IPS-NIHi11 (cell line): ENCODE measurements at regions not wholly inside any gene's neighbourhood (a gene's known extent, or its start where the extent isn't known, plus 50 kb on each side); places are given as distances from the start of the nearest gene placed in this dataset.
"Not testable (repeated sequence)": the region's sequence is repeated elsewhere in the genome, so short reads cannot be mapped to it uniquely, and the experiment has no call there.

ENCODE experiments used
- DNase-seq: peaks from one replicate; pipeline ENCODE4 v3.0.0; 2012; ENCODE audit warnings: mixed read lengths, low spot score

- DNase-seq: no peak
These were observed 61.5 kb upstream of the UNC93A start for GRCh38 chr6:167229586-167229985.

- DNase-seq: no peak
These were observed 60.8 kb upstream of the UNC93A start for GRCh38 chr6:167230288-167230687.

GRCh38 chr6:167232356-167232755 lies 58.8 kb upstream of the UNC93A start:
- no peak for DNase-seq

GRCh38 chr6:167233490-167233889 lies 57.6 kb upstream of the UNC93A start:
- no peak for DNase-seq

- DNase-seq: not testable (repeated sequence)
These were observed 56.5 kb upstream of the UNC93A start for GRCh38 chr6:167234576-167234975.

GRCh38 chr6:167235005-167235404 lies 56.1 kb upstream of the UNC93A start:
- no peak for DNase-seq

- DNase-seq: no peak
These were observed 55.5 kb upstream of the UNC93A start for GRCh38 chr6:167235421-167236238.

- no peak for DNase-seq
These were observed 54.9 kb upstream of the UNC93A start for GRCh38 chr6:167236239-167236571.

- DNase-seq: no peak
These were observed 53.5 kb upstream of the UNC93A start for GRCh38 chr6:167237438-167238145.

GRCh38 chr6:167238146-167238693 lies 52.9 kb upstream of the UNC93A start:
- DNase-seq: peak; percentile 21

GRCh38 chr6:167238694-167239467 lies 52.2 kb upstream of the UNC93A start:
- DNase-seq: peak; percentile 34

- DNase-seq: not testable (repeated sequence)
These were observed 51.6 kb upstream of the UNC93A start for GRCh38 chr6:167239470-167239869.

- DNase-seq: peak; percentile 6
These were observed 51.0 kb upstream of the UNC93A start for GRCh38 chr6:167240034-167240541.
